ENCODE measurements at regions not wholly inside any gene's neighbourhood (a gene's known extent, or its start where the extent isn't known, plus 50 kb on each side); places are given as distances from the start of the nearest gene placed in this dataset.

- peak; percentile 52 for DNase-seq (ENCODE audit: low read depth, low spot score)
- in situ Hi-C loops (cut with HindIII; ENCODE audit: low sequenced_read_pairs), result no loop called here
- H3K4me3 ChIP-seq (ENCODE audit: low read depth, low read length), result no peak overlapping the region
- TF ChIP-seq, protein P1, sequence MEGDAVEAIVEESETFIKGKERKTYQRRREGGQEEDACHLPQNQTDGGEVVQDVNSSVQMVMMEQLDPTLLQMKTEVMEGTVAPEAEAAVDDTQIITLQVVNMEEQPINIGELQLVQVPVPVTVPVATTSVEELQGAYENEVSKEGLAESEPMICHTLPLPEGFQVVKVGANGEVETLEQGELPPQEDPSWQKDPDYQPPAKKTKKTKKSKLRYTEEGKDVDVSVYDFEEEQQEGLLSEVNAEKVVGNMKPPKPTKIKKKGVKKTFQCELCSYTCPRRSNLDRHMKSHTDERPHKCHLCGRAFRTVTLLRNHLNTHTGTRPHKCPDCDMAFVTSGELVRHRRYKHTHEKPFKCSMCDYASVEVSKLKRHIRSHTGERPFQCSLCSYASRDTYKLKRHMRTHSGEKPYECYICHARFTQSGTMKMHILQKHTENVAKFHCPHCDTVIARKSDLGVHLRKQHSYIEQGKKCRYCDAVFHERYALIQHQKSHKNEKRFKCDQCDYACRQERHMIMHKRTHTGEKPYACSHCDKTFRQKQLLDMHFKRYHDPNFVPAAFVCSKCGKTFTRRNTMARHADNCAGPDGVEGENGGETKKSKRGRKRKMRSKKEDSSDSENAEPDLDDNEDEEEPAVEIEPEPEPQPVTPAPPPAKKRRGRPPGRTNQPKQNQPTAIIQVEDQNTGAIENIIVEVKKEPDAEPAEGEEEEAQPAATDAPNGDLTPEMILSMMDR (IDR thresholded peaks at IDR 0.05; ENCODE audit: low read depth, low read length), result no peak
Observed at GRCh38 chr13:33497146-33497845, 211.7 kb upstream of the STARD13 start.

- H3K4me3 ChIP-seq (ENCODE audit: low read depth, low read length), result no peak overlapping the region
- DNase-seq (ENCODE audit: low read depth, low spot score), result no peak
- in situ Hi-C loops (cut with HindIII; ENCODE audit: low sequenced_read_pairs), result no loop called here
- TF ChIP-seq, protein P1 (IDR thresholded peaks at IDR 0.05; ENCODE audit: low read depth, low read length), result no peak
Observed at GRCh38 chr13:33508060-33508459, 222.5 kb upstream of the STARD13 start.

- peak; percentile 53 for DNase-seq (ENCODE audit: low read depth, low spot score)
- H3K4me3 ChIP-seq (ENCODE audit: low read depth, low read length), result no peak overlapping the region
- TF ChIP-seq, protein P1 (IDR thresholded peaks at IDR 0.05; ENCODE audit: low read depth, low read length), result no peak
- in situ Hi-C loops (cut with HindIII; ENCODE audit: low sequenced_read_pairs), result no loop called here
Observed at GRCh38 chr13:33509642-33510229, 224.2 kb upstream of the STARD13 start.

DNA sequence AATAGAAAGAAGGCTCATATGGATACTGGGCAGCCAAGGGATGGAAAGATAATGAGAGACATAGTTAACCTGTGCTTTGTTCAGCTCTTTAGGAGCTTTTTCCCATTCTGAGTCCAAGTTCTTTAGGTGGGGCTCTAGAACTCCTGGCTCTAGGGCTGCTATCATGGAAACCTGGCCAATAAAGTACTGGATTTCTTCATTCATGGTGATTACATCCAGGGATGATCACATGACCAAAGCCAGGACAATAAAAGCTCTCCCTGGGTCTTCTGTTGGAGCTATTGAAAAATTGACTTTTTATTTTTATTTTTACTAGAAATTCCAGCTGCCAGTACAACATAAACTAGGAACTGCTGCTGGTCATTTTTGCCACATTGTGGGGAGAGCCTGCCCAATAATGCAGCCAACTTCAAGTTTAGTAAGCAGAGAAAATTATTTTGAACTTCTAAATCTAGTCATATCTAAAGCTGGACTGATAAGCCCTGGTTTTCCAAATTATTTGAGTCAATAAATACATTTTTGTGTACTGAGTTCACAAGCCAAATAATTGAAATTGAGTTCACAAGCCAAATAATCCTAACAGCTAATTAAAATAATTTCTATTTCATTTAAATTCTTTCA, 224.9 kb upstream of the STARD13 start:
- no peak for DNase-seq (ENCODE audit: low read depth, low spot score)
- in situ Hi-C loops (cut with HindIII; ENCODE audit: low sequenced_read_pairs), result no loop called here
- H3K4me3 ChIP-seq (ENCODE audit: low read depth, low read length), result no peak overlapping the region
- TF ChIP-seq, protein P1 (IDR thresholded peaks at IDR 0.05; ENCODE audit: low read depth, low read length), result no peak

DNA sequence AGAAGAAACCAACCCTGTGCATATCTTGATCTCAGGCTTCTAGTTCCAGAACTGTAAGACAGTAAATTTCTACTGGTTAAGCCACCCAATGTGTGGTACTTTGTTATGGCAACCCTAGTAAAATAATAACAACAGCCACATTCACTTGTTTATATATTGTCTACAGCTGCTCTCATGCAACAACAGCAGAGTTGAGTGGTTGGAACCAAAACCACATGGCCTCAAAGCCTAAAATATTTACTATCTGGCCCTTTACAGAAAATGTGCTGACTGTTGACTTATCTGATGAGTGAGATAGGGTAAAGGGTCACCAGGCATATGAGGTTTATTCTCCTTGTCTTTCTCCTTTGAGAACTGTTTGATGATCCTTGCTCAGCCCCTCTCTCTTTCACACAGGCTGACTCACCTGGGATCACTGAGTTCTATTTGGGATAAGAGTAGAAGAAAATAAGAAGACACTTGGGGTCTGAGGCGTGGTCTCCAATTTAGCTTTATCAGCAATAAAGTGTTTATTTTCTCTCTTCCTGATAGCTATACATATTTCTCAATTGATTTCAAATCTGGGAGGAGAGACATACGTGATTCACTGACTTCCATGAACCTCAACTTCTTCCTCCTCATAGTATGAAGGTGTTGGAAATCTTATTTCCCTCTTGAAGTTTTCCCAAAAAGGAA, 227.5 kb upstream of the STARD13 start:
- H3K4me3 ChIP-seq (ENCODE audit: low read depth, low read length), result no peak overlapping the region
- DNase-seq (ENCODE audit: low read depth, low spot score), result no peak
- in situ Hi-C loops (cut with HindIII; ENCODE audit: low sequenced_read_pairs), result no loop called here
- TF ChIP-seq, protein P1 (IDR thresholded peaks at IDR 0.05; ENCODE audit: low read depth, low read length), result no peak

DNA sequence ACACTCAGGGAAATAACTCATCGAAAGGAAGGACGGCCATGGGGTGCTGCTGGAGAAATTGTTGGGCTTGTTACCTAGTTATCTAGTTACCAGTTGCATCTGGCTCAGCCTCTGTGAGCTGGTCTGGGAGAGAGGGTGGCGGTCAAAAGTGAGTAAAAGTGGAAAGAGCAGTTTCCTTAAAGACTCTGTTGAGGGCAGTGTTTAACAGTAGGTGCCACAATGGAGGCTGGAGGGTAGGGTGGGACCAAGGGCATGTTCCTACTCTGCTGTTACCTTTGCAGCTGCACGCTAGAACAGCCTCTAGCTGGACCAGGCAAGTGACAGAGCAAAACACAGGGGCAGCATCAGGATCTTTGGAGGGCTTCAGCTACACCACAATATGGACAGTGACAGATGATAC, 228.8 kb upstream of the STARD13 start:
- no peak overlapping the region for H3K4me3 ChIP-seq (ENCODE audit: low read depth, low read length)
- DNase-seq (ENCODE audit: low read depth, low spot score), result no peak
- TF ChIP-seq, protein P1 (IDR thresholded peaks at IDR 0.05; ENCODE audit: low read depth, low read length), result no peak
- in situ Hi-C loops (cut with HindIII; ENCODE audit: low sequenced_read_pairs), result no loop called here

All from astrocyte of the spinal cord (primary cell).